Ureter (tissue), 1 donor: ENCODE measurements at regions not wholly inside any gene's neighbourhood (a gene's known extent, or its start where the extent isn't known, plus 50 kb on each side); places are given as distances from the start of the nearest gene placed in this dataset.
"Not testable (repeated sequence)": the region's sequence is repeated elsewhere in the genome, so short reads cannot be mapped to it uniquely, and the experiment has no call there.

Experiments used
- DNase-seq: peaks from one replicate; pipeline ENCODE4 v3.0.0-alpha.2; 2020; ENCODE audit warnings: low spot score
- donor health status: DM: yes; HTN: yes; CAD: no.

- DNase-seq: no peak
Observed at GRCh38 chr3:86562090-86562489, 428.9 kb downstream of the VGLL3 start.

GRCh38 chr3:86561215-86561614 is 429.7 kb downstream of the VGLL3 start:
- no peak for DNase-seq

GRCh38 chr3:86554383-86554782 is 436.6 kb downstream of the VGLL3 start:
- no peak for DNase-seq

GRCh38 chr3:86547692-86548091 is 443.3 kb downstream of the VGLL3 start:
- no peak for DNase-seq

- DNase-seq: no peak
Observed at GRCh38 chr3:86537171-86537570, 453.8 kb downstream of the VGLL3 start.

- DNase-seq: no peak
Observed at GRCh38 chr3:86519819-86520218, 471.1 kb downstream of the VGLL3 start.

GRCh38 chr3:86481636-86482035 is 509.3 kb downstream of the VGLL3 start:
- DNase-seq: no peak

- no peak for DNase-seq
Observed at GRCh38 chr3:86481031-86481430, 509.9 kb downstream of the VGLL3 start.

GRCh38 chr3:86464180-86464579 is 526.8 kb downstream of the VGLL3 start:
- no peak for DNase-seq

- no peak for DNase-seq
Observed at GRCh38 chr3:86451749-86452148, 539.2 kb downstream of the VGLL3 start.

- no peak for DNase-seq
Observed at GRCh38 chr3:86438544-86438943, 552.4 kb downstream of the VGLL3 start.

GRCh38 chr3:86427343-86427742 is 563.6 kb downstream of the VGLL3 start:
- DNase-seq: no peak

GRCh38 chr3:86420990-86421739 is 569.8 kb downstream of the VGLL3 start:
- no peak for DNase-seq

- no peak for DNase-seq
Observed at GRCh38 chr3:86418861-86419260, 572.1 kb downstream of the VGLL3 start.

- no peak for DNase-seq
Observed at GRCh38 chr3:86416334-86416733, 574.6 kb downstream of the VGLL3 start.

- DNase-seq: no peak
Observed at GRCh38 chr3:86413645-86414044, 577.3 kb downstream of the VGLL3 start.

GRCh38 chr3:86410587-86410986 is 580.4 kb downstream of the VGLL3 start:
- no peak for DNase-seq

GRCh38 chr3:86389759-86390158 is 601.2 kb downstream of the VGLL3 start:
- peak; percentile 48 for DNase-seq

GRCh38 chr3:86388820-86389219 is 602.1 kb downstream of the VGLL3 start:
- no peak for DNase-seq

GRCh38 chr3:86382556-86382955 is 608.4 kb downstream of the VGLL3 start:
- DNase-seq: no peak

- DNase-seq: no peak
Observed at GRCh38 chr3:86381247-86381646, 609.7 kb downstream of the VGLL3 start.

GRCh38 chr3:86379280-86379679 is 611.7 kb downstream of the VGLL3 start:
- no peak for DNase-seq

- DNase-seq: no peak
Observed at GRCh38 chr3:86378829-86379228, 612.1 kb downstream of the VGLL3 start.

GRCh38 chr3:86335566-86335965 is 655.4 kb downstream of the VGLL3 start:
- not testable (repeated sequence) for DNase-seq
